Motor neuron (in vitro differentiated cells): ENCODE measurements at regions not wholly inside any gene's neighbourhood (a gene's known extent, or its start where the extent isn't known, plus 50 kb on each side); places are given as distances from the start of the nearest gene placed in this dataset.

ENCODE experiments used
- ATAC-seq, 8 experiments: fragments of 200-7000 bp; cut with Tn5 transposase; replicated peaks in 6 of 8; 2 replicates each; pipeline ENCODE4 v1.8.0; 2021; ENCODE audit warnings: mild to moderate bottlenecking in 8 of 8, moderate library complexity in 8 of 8
- H3K27ac ChIP-seq, 2 donors: fragments of 250-450 bp; sonication (Bioruptor Pico); 2 replicates each; pipeline ENCODE4 v1.9.0; 2021; ENCODE audit warnings: antibody characterized with exemption in 2 of 2, mild to moderate bottlenecking in 2 of 2, moderate library complexity in 1 of 2
- H3K4me1 ChIP-seq, 2 donors: fragments of 250-450 bp; sonication (Bioruptor Pico); replicated peaks in 1 of 2; 2 replicates each; pipeline ENCODE4 v1.6.1; 2021; ENCODE audit warnings: antibody characterized with exemption in 2 of 2, mild to moderate bottlenecking in 2 of 2, moderate library complexity in 1 of 2
- H3K4me3 ChIP-seq, 5 donors: fragments of 250-450 bp; sonication (Bioruptor Pico); 2 replicates each; pipeline ENCODE4 v1.9.0; 2021; ENCODE audit warnings: antibody characterized with exemption in 5 of 5, mild to moderate bottlenecking in 5 of 5, moderate library complexity in 4 of 5
- WGBS, 10 experiments: fragments of 450-650 bp; shearing (Covaris generic); methylation state at CpG; one replicate each; pipeline ENCODE4 v1.0.0; 2022; 5-methylcytosine and 5-hydroxymethylcytosine counted together
- in situ Hi-C, 9 experiments: fragments of 400-800 bp; cut with MboI; loops; one replicate each; pipeline ENCODE4 v1.15.0; 2021; ENCODE audit warnings: low sequenced_read_pairs in 9 of 9, low pct_unique_long_range_greater_than_20kb in 2 of 9; ENCODE audit not compliant: unreplicated experiment in 9 of 9

GRCh38 chrX:39667191-39667590 is 430.6 kb downstream of the BCOR start:
- Histone ChIP-seq H3K27ac (no peak overlapping the region), H3K4me1 (peaks cover 0 to 20% of the 10 kb centered on the region in 2 donors), H3K4me3 (no peak overlapping the region)
- in situ Hi-C loops = no loop called here
- ATAC-seq = peak in 3 of 8 experiments; percentile 83 to 96 (median 92)
- WGBS, 10 experiments = 0 to 31% (median 0%) methylated on average over 1 to 2 of the region's 2 CpGs; no CpG with 5 or more reads in 7 of the 10 experiments

GRCh38 chrX:39667736-39668482 is 429.8 kb downstream of the BCOR start:
- in situ Hi-C loops = no loop called here
- Histone ChIP-seq H3K4me1 (peaks cover 0 to 20% of the 10 kb centered on the region in 2 donors), H3K27ac (peak overlapping the region in 1 of 2 donors; percentile 65), H3K4me3 (no peak overlapping the region)
- ATAC-seq = peak in 6 of 8 experiments; percentile 10 to 87 (median 63)
- 21 to 83% (median 60%) methylated on average over 1 to 7 of the region's 9 CpGs; no CpG with 5 or more reads in 5 of the 10 experiments for WGBS, 10 experiments

GRCh38 chrX:39669668-39670067 is 428.1 kb downstream of the BCOR start:
- 51 to 100% methylated on average over 1 to 6 of the region's 7 CpGs; no CpG with 5 or more reads in 8 of the 10 experiments for WGBS, 10 experiments
- no peak for ATAC-seq
- Histone ChIP-seq H3K4me1 (peaks cover 0 to 20% of the 10 kb centered on the region in 2 donors), H3K27ac (no peak overlapping the region), H3K4me3 (no peak overlapping the region)
- in situ Hi-C loops = no loop called here

DNA sequence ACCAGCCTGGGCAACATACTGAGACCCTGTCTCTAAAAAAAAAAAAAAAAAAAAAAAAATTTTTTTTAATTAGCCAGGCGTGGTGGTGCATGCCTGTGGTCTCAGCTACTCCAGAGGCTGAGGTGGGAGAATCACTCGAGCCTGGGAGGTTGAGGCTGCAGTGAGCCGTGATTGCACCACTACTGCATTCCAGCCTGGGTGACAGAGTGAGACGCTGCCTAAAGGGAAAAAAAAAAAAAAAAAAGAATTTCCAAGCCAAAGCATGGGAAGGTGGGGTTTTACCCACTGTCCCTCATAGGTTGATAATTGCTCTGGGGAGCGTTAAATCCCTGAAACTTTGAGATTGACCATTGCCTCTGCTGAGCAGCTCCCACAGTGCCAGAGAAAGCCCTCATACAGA is 427.5 kb downstream of the BCOR start:
- 80 to 100% methylated on average over 1 of the region's 5 CpGs; no CpG with 5 or more reads in 8 of the 10 experiments for WGBS, 10 experiments
- peaks cover 0 to 20% of the 10 kb centered on the region in 2 donors for H3K4me1 ChIP-seq
- H3K27ac ChIP-seq = no peak overlapping the region
- H3K4me3 ChIP-seq = no peak overlapping the region
- no peak for ATAC-seq
- in situ Hi-C loops = no loop called here

- in situ Hi-C loops = no loop called here
- ATAC-seq = no peak
- WGBS, 10 experiments = 50 to 100% (median 80%) methylated on average over 1 to 2 of the region's 2 CpGs; no CpG with 5 or more reads in 5 of the 10 experiments
- Histone ChIP-seq H3K27ac (no peak overlapping the region), H3K4me3 (no peak overlapping the region), H3K4me1 (peaks cover 0 to 18% of the 10 kb centered on the region in 2 donors)
These were observed 425.4 kb downstream of the BCOR start for GRCh38 chrX:39672405-39672804.

DNA sequence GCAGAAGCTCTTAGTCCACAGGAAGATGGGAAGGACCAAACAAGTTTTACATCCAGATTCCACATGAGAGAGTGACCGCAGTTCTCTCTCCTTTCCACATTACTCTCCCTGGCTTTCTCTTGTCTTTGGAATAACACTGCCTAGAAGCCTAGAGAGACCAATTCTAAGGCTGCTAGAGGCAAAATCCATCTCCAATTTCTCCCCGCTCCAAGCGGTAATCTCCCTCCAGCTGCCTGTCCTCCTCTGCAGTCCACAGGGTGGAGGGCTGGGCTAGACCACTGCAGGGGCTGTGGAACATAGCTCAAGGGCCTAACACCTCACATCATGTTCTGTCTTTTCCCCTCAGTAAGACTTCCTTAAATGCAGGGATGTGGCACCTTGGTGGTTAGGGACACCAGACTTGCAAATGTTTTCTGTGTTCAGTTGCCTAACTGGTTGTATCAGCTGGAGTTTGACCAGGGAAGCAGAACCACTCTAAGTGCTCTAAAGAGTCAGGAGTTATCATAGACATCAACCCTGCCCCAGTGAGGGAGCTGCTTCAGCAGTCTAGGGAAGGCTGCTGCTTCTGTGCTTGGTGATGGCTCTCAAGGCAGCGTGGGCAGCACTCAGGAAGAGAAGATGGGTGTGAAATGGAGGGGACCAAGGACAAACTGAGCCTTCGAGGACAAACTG is 423.1 kb downstream of the BCOR start:
- no peak for ATAC-seq
- in situ Hi-C loops = no loop called here
- Histone ChIP-seq H3K27ac (no peak overlapping the region), H3K4me1 (peaks cover 11 to 14% of the 10 kb centered on the region in 2 donors), H3K4me3 (no peak overlapping the region)
- 60 to 81% methylated on average over 2 of the region's 5 CpGs; no CpG with 5 or more reads in 8 of the 10 experiments for WGBS, 10 experiments

DNA sequence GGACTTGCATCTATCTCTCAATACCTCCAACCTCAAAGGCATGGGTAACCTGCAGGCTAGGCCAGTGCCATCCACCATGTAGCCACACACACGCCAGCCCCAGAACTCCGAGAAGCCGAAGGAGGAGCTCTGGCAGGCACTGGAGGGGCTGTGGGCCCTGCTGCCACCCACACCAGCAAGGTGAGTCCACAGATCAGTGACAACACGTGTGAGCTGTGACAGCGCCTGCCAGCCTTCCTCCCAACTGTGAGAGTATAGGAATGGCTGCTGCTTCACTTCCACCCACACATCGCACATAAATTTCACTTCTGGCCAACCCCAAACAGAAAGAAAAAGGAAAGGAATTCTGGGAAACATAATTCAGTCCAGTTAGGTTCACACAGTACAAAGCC is 422.6 kb downstream of the BCOR start:
- in situ Hi-C loops = no loop called here
- WGBS, 10 experiments = 50% methylated on average over 1 of the region's 6 CpGs; no CpG with 5 or more reads in 9 of the 10 experiments
- ATAC-seq = peak in 1 of 8 experiments; percentile 32
- H3K27ac ChIP-seq = no peak overlapping the region
- H3K4me1 ChIP-seq = peaks cover 11 to 14% of the 10 kb centered on the region in 2 donors
- no peak overlapping the region for H3K4me3 ChIP-seq

GRCh38 chrX:39675619-39676018 is 422.1 kb downstream of the BCOR start:
- 36 to 83% methylated on average over 1 to 2 of the region's 2 CpGs; no CpG with 5 or more reads in 8 of the 10 experiments for WGBS, 10 experiments
- no peak overlapping the region for H3K27ac ChIP-seq
- in situ Hi-C loops = no loop called here

DNA sequence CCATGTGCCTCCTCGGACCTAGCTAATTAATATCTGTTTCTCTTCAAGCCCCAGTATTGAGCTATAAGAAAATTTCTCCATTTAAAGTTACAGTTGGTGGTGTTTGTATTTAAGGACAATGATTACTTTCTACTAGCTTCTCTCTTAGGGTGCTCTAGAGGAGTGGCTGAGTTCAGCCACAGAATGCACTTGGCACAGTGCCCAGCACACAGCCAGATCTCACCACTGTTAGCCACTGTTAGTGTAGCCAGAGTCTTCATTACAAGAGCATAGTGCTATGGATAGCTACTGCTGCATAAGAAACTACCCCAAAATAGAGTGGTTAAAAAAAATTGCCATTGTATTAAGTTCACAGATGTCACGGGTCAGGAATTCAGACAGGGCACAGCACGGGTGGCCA is 421.3 kb downstream of the BCOR start:
- no peak for ATAC-seq
- no peak overlapping the region for H3K27ac ChIP-seq
- peaks cover 11 to 18% of the 10 kb centered on the region in 2 donors for H3K4me1 ChIP-seq
- no peak overlapping the region for H3K4me3 ChIP-seq
- WGBS, 10 experiments = 17 to 100% (median 92%) methylated on average over 1 to 2 of the region's 3 CpGs; no CpG with 5 or more reads in 4 of the 10 experiments
- in situ Hi-C loops = no loop called here

More at GRCh38 chrX:39675619-39676018, 422.1 kb downstream of the BCOR start:
- no peak overlapping the region for H3K4me3 ChIP-seq
- H3K4me1 ChIP-seq = peaks cover 11 to 14% of the 10 kb centered on the region in 2 donors
- ATAC-seq = peak in 1 of 8 experiments; percentile 25

GRCh38 chrX:39677585-39677977 is 420.2 kb downstream of the BCOR start:
- WGBS, 10 experiments = 38 to 80% methylated on average over 1 of the region's 3 CpGs; no CpG with 5 or more reads in 8 of the 10 experiments
- ATAC-seq = no peak
- no peak overlapping the region for H3K27ac ChIP-seq
- peaks cover 14 to 28% of the 10 kb centered on the region in 2 donors for H3K4me1 ChIP-seq
- in situ Hi-C loops = no loop called here
- H3K4me3 ChIP-seq = no peak overlapping the region

GRCh38 chrX:39677978-39678791 is 419.6 kb downstream of the BCOR start:
- in situ Hi-C loops = no loop called here
- Histone ChIP-seq H3K27ac (no peak overlapping the region), H3K4me3 (no peak overlapping the region), H3K4me1 (peaks cover 14 to 28% of the 10 kb centered on the region in 2 donors)
- peak in 7 of 8 experiments; percentile 46 to 75 (median 69) for ATAC-seq
- WGBS, 10 experiments = 10 to 100% (median 20%) methylated on average over 1 to 5 of the region's 19 CpGs; no CpG with 5 or more reads in 7 of the 10 experiments

GRCh38 chrX:39678914-39679313 is 418.8 kb downstream of the BCOR start:
- ATAC-seq = peak in 1 of 8 experiments; percentile 34
- WGBS, 10 experiments = no CpG with 5 or more reads among the region's 4 CpGs
- Histone ChIP-seq H3K4me3 (no peak overlapping the region), H3K27ac (no peak overlapping the region), H3K4me1 (peaks cover 14 to 28% of the 10 kb centered on the region in 2 donors)
- in situ Hi-C loops = no loop called here
